ENCODE measurements at regions not wholly inside any gene's neighbourhood (a gene's known extent, or its start where the extent isn't known, plus 50 kb on each side); places are given as distances from the start of the nearest gene placed in this dataset.
A peak's percentile ranks its signal among the peaks of the same experiment; 100 is the strongest.

GRCh38 chr11:129315781-129316579 lies 59.7 kb upstream of the BARX2 start:
- peak; percentile 79 for DNase-seq
- H4K91ac ChIP-seq (ENCODE audit: insufficient read length, low read depth, low read length), result no peak overlapping the region
- H3K27ac ChIP-seq (ENCODE audit: insufficient read length, low read depth, low read length), result no peak overlapping the region
- H3K4me1 Mint-ChIP-seq, result peaks cover 50 to 59% of the 10 kb centered on the region in 2 experiments
- H3K4me3 Mint-ChIP-seq, result no peak overlapping the region
- H2BK120ac ChIP-seq (ENCODE audit: low read depth, low read length, poor library complexity, severe bottlenecking), result no peak overlapping the region
- WGBS (ENCODE audit: extremely low coverage, insufficient read length, low lambda C conversion rate), result no CpG with 5 or more reads among the region's 12 CpGs
- no peak overlapping the region for H3K4ac ChIP-seq (ENCODE audit: low read depth, low read length)
- H3K14ac ChIP-seq (ENCODE audit: insufficient read depth, low read length), result no peak overlapping the region
- H2BK15ac ChIP-seq (ENCODE audit: low read depth, low read length), result no peak overlapping the region
- H3K9ac ChIP-seq (ENCODE audit: extremely low read depth, insufficient read length, low read length), result no peak overlapping the region
- H2AFZ ChIP-seq (ENCODE audit: low read length), result no peak overlapping the region
- H2BK12ac ChIP-seq (ENCODE audit: insufficient read length, low read depth, low read length), result no peak overlapping the region
- H4K8ac ChIP-seq (replicated peaks; ENCODE audit: insufficient read length, low read depth, low read length), result no peak overlapping the region
- peaks cover 1 to 2% of the 10 kb centered on the region in 2 experiments; a peak in 1 of 5 replicates for H3K9me3 Mint-ChIP-seq
- no peak overlapping the region for H3K4me2 ChIP-seq (ENCODE audit: insufficient read depth, insufficient read length, low read length)
- no peaks in the 10 kb centered on the region for H3K36me3 Mint-ChIP-seq (ENCODE audit: insufficient read depth in 1 of 3, low read depth in 3 of 3)
- no peak overlapping the region for H3T11ph ChIP-seq (ENCODE audit: low read length)
- no peak overlapping the region for H3K18ac ChIP-seq (ENCODE audit: insufficient read length, low read depth, low read length)
- H2BK5ac ChIP-seq (ENCODE audit: insufficient read length, low read length), result no peak overlapping the region
- H3K23me2 ChIP-seq (ENCODE audit: insufficient read length, low read depth, low read length, poor library complexity, severe bottlenecking), result no peaks in the 10 kb centered on the region
- H2BK20ac ChIP-seq (ENCODE audit: low read depth, low read length, poor library complexity, severe bottlenecking), result no peak overlapping the region
- TF ChIP-seq, protein P1, sequence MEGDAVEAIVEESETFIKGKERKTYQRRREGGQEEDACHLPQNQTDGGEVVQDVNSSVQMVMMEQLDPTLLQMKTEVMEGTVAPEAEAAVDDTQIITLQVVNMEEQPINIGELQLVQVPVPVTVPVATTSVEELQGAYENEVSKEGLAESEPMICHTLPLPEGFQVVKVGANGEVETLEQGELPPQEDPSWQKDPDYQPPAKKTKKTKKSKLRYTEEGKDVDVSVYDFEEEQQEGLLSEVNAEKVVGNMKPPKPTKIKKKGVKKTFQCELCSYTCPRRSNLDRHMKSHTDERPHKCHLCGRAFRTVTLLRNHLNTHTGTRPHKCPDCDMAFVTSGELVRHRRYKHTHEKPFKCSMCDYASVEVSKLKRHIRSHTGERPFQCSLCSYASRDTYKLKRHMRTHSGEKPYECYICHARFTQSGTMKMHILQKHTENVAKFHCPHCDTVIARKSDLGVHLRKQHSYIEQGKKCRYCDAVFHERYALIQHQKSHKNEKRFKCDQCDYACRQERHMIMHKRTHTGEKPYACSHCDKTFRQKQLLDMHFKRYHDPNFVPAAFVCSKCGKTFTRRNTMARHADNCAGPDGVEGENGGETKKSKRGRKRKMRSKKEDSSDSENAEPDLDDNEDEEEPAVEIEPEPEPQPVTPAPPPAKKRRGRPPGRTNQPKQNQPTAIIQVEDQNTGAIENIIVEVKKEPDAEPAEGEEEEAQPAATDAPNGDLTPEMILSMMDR (conservative IDR thresholded peaks at IDR 0.05), result 0 out of 3 replicates have a peak, but pooled peaks have one; percentile 29
- H3K79me2 ChIP-seq (ENCODE audit: insufficient read depth, low read length), result no peaks in the 10 kb centered on the region
- H4K20me1 ChIP-seq (ENCODE audit: control insufficient read depth, insufficient read depth, insufficient read length), result no peaks in the 10 kb centered on the region
- no peaks in the 10 kb centered on the region for H3K9me3 ChIP-seq (ENCODE audit: control insufficient read depth, low read depth, low read length)
- H3K79me1 ChIP-seq (ENCODE audit: insufficient read depth, low read depth, low read length, poor library complexity, severe bottlenecking), result no peaks in the 10 kb centered on the region
- no peaks in the 10 kb centered on the region for H3K27me3 ChIP-seq (ENCODE audit: insufficient read depth, low read length)
- H2AK5ac ChIP-seq (ENCODE audit: insufficient read length, low read length), result no peak overlapping the region
- H3K56ac ChIP-seq (ENCODE audit: insufficient read length, low read depth, low read length), result no peak overlapping the region
- H4K5ac ChIP-seq (ENCODE audit: insufficient read length, low read depth, low read length), result no peak overlapping the region
- H3K23ac ChIP-seq (ENCODE audit: insufficient read length, low read depth, low read length), result no peak overlapping the region
- H3K27me3 Mint-ChIP-seq (ENCODE audit: low read depth), result peaks cover 2% of the 10 kb centered on the region
- peak overlapping the region in 1 of 3 experiments; percentile 79; a peak in 2 of 7 replicates for H3K27ac Mint-ChIP-seq
- peaks cover 10% of the 10 kb centered on the region for H3K4me1 ChIP-seq (ENCODE audit: insufficient read depth, low read length)

All from H9 (cell line).